PC-9 (cell line): ENCODE measurements at regions not wholly inside any gene's neighbourhood (a gene's known extent, or its start where the extent isn't known, plus 50 kb on each side); places are given as distances from the start of the nearest gene placed in this dataset.

Experiments
- EZH2 ChIP-seq: fragments of 200-600 bp; sonication (generic); IDR thresholded peaks from 2 replicates; pipeline ENCODE4 v1.8.0; 2017; ENCODE audit warnings: antibody characterized with exemption, low read depth
- TF ChIP-seq, protein P1 (sequence below): fragments of 200-600 bp; sonication (generic); conservative IDR thresholded peaks from 2 replicates; pipeline ENCODE4 v1.6.1; 2017; ENCODE audit warnings: mixed run types, antibody characterized with exemption, mild to moderate bottlenecking, moderate library complexity

DNA sequence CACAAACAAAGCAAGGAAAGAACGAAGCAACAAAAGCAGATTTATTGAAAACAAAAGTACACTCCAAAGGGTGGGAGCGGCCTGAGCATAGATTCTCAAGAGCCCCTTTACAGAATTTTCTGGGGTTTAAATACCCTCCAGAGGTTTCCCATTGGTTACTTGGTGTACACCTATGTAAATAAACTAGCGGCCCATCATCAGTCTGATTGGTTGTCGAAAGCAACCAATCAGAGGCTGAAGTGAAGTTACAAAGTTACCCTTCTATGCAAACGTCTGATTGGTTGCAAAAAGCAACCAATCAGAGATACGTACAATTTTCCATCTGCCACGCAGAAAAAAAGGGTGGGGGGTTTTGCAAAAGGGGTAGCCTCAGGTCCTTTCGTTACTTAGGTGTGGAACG is 96.3 kb upstream of the UBAC2 start:
- TF ChIP-seq, protein P1, sequence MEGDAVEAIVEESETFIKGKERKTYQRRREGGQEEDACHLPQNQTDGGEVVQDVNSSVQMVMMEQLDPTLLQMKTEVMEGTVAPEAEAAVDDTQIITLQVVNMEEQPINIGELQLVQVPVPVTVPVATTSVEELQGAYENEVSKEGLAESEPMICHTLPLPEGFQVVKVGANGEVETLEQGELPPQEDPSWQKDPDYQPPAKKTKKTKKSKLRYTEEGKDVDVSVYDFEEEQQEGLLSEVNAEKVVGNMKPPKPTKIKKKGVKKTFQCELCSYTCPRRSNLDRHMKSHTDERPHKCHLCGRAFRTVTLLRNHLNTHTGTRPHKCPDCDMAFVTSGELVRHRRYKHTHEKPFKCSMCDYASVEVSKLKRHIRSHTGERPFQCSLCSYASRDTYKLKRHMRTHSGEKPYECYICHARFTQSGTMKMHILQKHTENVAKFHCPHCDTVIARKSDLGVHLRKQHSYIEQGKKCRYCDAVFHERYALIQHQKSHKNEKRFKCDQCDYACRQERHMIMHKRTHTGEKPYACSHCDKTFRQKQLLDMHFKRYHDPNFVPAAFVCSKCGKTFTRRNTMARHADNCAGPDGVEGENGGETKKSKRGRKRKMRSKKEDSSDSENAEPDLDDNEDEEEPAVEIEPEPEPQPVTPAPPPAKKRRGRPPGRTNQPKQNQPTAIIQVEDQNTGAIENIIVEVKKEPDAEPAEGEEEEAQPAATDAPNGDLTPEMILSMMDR, result no peak
- no peak for TF ChIP-seq EZH2
